COLO668 (cell line): ENCODE measurements at regions not wholly inside any gene's neighbourhood (a gene's known extent, or its start where the extent isn't known, plus 50 kb on each side); places are given as distances from the start of the nearest gene placed in this dataset.
A peak's percentile ranks its signal among the peaks of the same experiment; 100 is the strongest.

Experiments
- DNase-seq: peaks from one replicate; lab custom pipeline; 2025; ENCODE audit not compliant: unreplicated experiment; lab: John Stamatoyannopoulos, UW

DNA sequence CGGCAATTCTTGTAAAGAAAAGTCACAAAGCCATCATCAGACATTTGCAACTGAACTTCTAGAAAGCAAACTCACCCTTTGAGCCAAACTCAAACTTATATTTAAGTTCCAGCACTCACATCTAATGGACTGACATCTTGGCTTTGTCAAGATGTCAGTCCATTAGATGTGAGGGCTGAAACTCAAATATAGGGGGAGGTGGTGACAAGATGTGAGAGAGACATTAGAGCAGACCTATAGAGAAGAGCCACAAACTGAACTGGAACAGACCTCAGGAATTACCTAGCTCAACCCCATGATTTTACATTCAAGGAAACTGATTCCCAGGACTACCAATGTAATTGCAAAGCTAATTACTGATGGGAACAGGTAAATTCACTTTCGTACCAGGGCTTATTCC is 543.8 kb downstream of the TNS1 start:
- DNase-seq = no peak

DNA sequence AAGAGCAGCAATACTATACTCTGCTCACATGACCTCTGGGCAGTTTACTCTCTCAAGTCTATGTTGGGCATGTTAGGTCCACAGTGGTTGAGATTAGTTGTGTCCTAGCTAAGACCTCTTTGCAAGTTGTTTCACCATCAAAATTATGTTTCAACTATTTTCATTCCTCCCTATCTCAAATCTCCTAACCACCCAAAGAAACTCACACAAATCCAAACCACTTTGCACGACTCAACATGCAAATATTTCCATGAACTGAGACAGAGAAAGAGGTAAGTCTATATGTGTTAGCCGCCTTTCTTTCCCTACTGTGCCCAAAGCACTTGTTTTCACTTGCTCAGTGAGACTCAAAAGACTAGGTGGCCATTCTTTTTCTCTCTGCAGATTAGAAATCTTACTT is 546.8 kb downstream of the TNS1 start:
- no peak for DNase-seq

DNA sequence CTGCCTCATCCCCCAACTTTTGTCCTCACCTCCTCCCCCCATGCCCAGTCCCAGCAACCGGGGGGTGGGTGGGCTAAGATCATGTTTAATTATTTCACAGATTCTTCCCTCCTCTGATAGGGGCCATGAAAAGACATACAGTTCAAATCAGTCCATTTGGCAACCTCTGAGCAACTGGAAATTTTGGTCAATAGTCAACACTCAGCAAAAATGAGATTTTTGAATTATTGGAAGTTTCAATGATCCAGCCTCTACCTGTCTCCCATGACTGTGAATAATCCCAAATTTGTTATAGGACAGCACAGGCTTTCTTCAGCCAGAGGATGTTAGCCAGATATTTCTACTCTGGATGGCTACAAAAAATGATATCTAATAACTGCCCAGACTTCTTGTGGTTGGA is 549.9 kb downstream of the TNS1 start:
- no peak for DNase-seq

DNA sequence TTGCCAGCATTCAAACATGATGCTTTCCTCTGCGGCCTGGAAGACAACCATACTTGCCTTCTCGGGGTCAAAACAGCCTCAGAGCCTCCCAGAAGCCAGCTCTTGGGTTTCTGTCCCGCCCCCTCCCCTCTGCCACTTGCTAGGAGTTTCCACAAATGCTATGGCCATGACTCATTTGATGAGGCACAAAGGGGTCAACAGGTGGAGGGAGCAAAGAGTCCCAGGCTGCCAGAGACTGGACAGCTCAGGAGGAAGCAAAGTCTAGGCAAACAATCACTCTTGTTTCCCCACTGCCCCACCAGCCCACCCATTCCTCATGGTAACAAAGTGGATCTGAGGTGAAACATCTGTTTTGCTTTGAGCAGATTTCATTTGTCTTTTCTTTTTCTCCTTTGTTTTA is 551.1 kb downstream of the TNS1 start:
- no peak for DNase-seq

DNA sequence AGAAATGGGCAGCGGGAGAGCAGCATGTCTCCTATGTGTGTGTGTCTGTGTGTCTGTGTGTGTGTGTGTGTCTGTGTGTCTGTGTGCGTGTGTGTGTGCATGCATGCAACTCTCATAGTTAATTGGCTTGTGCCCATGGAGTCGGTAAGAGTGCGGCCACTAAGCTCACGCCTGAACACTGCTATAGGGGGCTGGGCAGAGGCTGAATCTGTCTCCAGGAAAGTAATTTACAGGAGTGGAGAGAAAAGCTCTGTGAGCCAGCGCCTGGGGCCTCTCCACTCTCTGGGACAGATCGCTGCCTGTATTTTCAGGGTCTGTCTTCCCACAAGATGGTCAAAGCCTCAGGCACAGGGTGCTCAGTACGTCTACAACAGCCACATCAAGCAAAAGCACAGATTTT is 553.4 kb downstream of the TNS1 start:
- no peak for DNase-seq

DNA sequence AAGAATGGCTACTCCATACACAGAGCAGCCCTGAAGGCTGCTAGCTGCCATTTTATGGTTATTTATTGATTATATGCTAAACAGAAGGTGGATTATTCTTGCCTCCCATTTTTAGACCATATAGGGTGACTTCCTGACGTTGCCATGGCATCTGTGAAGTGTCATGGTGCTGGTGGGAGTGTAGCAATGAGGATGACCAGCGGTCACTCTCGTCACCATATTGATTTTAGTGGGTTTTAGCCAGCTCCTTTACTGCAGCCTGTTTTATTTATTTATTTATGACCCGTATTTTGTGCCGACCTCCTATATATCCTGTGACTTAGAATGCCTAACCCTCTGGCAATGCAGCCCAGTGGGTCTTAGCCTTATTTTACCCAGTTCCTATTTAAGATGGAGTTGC is 553.9 kb downstream of the TNS1 start:
- DNase-seq = no peak

DNA sequence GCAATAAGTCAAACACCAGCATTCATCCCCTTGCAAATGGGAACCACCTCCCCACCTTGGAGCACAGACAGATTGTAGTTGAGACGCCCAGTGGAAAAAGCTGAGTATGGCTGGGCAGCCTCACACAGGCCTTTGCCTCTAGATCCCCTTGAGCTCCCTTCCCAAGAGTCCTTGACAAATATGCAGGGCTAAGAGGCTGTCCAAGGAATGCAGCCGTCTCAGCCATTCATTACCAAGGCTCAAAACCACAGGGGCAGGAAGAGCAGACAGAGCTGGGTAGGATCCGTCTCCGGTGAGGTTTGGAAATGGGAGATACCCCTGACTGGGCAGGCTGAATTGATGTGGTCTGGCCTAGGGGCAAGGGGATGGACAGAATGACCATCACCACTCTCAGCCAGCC is 557.1 kb downstream of the TNS1 start:
- DNase-seq = no peak

DNA sequence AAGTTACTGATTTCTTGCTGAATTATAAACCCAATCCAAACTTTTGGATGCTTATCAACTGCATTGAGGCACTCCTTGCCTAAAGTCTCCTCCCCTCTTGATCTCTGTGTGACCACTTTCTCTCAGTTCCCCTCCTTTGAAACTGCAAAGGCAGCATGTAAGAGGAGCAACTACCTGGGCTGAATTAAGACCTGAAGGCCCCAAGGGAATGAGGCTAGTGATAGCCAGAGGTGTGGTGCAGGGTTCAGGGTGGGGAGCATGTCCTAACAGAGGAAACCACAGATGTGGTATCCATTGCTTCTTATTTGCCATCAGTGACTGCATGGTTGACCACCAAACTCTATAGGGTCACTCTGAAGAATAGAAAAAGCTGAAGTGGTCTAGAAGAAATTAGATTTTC is 557.9 kb downstream of the TNS1 start:
- DNase-seq = no peak

DNA sequence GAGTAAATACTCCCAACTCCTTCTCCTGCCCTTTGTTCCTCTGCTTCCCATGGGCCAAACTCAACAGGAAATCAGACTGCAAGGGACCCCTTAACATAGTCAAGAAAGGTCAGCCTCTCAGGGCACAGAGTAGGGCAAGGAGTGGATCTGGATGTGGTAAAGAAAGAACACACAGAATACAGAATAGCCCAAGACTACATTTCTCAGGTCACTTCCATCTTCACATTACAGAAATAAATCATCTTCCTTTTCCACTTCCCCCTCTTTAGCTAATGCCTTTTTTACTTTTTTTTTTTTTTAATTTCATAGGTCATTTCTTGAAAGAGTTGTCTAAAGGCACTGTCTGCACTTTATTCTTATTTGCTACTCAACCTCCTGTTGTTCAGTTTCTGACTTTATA is 558.3 kb downstream of the TNS1 start:
- no peak for DNase-seq

DNA sequence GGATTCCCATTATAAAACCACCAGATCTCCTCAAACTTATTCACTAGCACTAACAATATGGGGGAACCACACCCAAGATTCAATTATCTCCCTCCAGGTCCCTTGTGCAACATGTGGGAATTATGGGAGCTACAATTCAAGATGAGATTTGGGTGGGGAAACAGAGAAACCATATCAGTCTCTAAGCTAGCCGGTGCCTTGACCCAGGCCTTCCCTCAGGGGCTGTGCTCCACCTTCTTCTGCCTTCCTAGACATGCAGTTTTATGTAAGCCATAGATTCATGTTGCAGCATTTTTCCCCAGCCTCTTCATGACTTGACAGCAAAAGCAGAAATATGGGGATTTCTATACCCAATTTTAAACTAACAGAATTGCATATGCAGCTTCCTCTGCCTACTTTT is 559.2 kb downstream of the TNS1 start:
- no peak for DNase-seq

DNA sequence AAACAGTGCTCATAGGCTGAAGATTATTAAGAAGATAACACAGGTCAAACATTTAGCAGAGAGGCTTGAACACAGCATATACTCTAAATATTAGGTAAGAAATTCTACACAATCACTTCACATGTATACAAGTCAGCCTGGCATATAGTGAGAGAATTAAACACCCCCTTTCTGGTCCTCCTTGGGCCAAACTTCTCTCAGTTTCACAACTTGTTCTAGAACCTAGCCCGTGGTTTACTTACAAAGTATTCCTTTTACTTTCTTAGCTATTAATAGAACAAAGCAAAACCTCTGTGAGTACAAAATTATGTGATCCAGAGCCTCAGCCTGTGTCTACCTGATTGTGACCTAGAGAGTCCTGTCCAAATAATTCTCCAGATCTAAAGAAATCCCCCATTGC is 562.8 kb downstream of the TNS1 start:
- no peak for DNase-seq

DNA sequence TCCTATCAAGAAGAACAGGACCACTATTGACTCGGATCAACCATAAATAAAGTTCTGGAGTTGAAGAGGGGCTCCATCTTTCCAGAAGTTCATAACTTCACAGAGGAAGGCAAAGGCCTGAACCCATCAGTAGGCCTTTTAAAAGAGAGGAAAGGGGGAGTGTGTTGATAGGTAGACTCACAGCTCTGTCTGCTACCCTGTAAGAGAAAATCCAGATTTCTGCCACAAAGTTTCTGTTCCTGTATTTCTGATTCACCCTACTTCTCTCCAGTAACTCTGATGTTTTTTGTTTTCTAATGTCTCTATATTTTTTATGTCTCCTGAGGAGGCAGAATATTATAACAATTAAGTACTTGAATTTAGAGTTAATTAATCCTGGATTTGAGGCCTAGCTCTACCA is 564.0 kb downstream of the TNS1 start:
- DNase-seq = no peak

DNA sequence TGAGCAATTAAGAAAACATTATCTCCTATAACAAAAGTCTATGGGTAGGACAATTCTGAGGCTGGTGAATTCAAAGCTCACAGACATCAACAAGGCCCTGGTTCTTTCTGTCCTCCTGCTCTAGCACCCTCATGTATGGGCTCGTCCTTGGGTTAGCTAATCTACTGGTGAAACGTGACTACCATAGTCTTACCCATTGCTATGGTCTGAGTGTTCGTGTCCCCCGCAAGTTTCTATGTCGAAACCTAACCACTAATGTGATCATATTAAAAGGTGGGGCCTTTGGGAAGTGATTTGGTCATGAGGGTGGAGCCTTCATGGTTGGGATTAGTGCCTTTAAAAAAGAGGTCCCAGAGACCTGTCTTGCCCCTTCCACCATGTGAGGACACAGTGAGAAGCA is 564.7 kb downstream of the TNS1 start:
- DNase-seq = no peak

DNA sequence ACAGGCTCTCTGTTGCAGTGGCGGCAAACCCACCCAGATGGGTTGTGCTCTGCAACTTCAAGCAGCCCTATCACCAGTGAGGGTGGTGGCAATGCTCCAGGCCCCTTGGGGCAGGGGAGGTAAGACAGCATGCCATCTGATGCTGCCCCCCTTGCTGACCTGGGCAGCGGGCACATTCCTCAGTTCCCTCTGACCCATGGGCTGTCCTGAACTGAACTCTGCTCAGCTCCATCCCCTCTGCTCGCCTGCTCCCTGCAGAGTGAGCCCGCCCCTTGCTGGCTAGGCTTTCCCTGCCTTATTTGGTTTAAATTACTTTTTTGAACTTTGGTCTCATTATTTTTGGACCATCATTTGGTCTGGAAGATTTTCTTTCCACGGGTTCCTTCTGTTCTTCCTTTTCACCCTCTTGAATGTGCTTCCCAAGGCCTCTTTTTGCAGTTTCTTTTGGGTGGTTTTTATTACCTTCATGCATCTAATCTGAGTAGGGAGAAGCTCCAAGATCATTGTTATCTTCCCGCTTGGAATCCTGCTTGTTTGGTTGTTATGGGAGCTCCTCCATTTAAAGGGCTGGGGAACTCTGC is 565.4 kb downstream of the TNS1 start:
- DNase-seq = no peak

DNA sequence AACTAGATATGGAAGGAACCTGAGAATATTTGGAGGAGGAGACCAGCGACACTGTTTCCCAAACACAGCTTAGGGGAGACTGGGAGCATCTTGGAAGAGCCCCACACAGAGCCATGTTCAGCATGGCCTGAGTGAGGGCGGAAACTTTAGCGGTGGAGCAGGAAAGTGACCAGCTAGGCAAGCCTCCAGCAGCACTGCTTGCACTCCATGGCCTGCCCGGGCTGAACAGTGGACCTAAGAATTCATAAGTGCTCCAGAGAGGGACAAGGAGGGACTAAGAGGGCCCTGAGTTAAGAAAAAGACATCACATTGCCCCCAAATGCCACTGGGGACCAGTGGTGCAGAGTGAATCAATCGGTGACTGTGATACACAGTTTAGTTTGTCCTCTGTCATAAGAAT is 566.4 kb downstream of the TNS1 start:
- no peak for DNase-seq

DNA sequence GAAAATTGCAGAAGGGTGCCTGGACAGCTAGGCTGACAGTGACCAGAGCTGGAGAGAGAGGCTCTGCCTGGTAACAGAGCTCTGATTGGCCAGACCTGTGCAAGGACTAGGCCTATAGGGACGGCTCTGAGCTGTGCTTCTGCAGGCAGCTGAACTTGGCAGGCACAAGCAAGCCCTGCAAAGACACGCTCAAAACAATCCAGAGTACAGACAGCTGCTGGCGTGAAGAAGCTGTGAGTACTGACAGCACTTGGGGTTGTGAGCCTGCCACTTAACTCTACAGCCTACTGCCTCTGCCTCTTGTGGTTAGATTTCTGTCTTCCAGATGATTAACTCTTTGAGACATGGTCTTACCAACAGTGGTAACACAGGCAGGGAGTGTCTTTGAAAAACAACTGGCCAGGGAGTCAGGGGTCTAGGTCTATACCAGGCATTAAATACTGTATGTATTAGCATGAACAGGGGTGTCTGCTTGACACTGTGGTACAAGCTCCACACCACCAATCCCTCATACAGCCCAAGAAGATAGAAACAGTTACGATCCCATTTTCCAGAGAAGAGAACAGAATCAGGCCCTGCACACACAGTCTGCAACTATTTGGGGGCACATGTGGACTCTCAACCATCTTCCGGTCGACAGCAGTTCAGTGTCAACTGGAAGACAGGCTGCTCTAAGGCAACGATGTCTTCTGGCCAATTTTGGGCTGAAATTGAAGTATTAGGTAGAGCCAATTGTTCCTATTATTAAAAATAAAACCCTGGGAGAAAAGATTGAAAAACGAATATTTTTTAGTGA is 568.4 kb downstream of the TNS1 start:
- peak; percentile 34 for DNase-seq

DNA sequence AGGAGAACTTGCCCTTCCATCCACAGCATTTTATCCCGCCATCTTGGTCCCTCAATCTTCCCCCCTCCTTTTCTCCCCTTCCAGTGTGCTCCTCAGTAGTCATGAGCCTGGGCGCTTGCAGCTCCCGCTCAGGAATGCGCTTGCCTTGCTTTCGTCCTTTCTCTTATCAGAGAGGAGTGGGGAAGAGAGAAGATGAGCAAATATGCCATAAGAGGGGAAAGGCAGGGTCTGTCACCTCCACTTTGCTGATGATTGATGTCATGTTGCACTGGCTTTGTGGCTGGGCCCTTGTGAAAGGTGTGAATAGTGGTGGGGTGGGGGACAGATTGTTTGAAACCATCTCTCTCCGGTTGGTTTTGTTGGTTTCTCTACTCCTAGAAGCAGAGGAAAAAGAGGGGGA is 569.3 kb downstream of the TNS1 start:
- no peak for DNase-seq

DNA sequence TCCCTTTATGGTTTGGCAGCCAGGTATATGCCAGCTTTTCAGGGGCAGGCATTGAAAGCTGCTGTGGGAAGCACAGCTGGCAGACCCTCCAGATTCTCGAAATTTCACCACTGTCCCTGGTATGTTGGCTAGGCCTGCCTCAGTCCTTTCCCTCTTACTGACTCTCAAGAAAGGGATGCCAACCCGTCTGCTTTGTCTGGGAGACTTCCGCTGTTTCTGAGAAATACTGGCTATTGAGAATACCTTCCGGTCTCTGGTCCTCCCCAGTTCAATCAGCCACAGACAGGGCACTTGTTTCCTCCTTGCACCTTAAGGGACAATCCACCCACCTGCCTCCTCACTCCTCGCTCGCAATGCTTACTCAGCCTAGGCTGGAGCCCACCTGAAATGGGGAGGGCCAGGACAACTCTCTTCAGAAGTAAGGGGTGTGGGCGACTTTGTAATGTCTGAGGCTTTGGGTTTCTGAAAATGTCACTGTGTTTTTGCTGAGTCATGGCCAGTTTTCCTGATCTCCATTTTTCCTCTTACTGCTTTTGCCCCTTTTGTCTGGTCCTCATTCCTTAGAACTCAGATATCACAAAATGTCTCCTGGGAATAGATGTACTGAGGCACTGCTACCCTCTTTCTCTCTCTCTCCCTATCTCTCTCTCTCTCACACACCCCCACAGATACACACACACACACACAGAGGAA is 571.1 kb downstream of the TNS1 start:
- DNase-seq = no peak

DNA sequence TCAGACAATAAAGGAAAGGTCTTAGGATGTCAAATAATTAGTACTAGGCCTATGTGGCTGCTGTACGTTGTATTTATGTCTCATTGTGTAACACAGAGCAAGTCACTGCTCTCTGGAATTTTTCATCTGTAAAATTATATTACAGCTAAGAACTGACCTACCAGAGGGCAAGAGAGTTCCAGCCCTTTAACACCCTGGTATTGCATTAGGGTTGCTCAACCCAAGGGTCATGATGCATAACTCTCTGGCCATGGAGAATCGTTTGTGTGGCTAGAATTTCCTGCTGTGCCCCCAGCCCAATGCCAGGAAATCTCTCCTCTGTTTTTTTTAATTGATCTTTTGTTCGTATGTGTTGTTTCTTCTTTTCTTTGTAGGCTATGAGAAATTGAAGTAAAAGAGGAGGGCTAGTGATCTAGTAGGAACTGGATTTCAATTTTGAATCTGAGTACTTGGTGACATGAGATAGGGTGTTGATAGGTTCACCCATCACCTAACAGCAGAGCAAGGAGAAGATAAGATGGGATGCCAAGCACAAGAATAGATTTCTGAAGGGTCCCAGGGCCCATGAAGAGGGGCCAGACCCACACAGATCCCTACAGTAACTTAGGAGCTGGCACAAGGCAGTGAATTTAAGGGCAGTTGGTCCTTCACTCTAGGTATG is 571.2 kb upstream of the TNP1 start:
- no peak for DNase-seq

DNA sequence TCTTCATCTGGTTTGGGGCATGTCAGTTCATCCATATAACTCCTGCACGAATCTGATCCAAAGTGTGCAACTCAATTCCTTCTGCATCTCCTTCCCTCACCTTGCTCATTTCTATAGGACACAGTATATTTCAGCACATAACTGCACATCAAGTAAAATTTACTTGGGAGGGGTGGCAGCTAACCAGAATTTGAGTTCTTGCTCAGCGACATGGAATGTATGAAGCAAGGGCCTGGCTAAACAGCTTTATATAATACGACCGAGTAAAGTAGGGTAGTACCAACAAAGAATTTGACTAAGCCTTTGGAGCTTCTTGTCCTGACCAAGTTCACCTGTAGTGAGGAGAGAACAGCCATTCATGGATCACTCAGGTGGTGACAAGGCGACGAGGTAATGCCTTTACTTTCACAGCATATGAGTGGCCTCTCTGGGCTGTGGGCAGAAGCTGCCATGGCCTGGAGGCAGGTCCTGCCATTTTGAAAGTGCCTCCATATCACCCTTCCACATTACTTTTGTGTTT is 570.2 kb upstream of the TNP1 start:
- DNase-seq = no peak

DNA sequence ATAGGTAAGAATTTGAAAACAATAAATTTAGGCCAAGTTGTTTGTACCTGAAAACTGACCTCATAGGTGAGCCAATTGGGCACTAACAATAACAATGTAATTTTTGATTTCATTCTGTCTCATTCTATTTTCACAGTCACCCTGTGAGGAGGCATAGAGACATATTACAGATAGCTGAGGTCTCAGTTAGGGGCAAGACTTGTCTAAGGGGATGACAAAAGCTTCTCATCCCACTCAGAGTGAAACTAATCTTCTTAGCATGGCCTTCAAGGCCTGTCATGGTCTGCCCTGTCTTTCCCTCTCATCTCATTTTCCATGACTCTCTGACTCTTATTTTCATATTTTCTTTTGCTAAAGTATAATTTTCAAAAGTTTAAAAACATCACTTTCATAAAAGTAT is 562.0 kb upstream of the TNP1 start:
- no peak for DNase-seq

DNA sequence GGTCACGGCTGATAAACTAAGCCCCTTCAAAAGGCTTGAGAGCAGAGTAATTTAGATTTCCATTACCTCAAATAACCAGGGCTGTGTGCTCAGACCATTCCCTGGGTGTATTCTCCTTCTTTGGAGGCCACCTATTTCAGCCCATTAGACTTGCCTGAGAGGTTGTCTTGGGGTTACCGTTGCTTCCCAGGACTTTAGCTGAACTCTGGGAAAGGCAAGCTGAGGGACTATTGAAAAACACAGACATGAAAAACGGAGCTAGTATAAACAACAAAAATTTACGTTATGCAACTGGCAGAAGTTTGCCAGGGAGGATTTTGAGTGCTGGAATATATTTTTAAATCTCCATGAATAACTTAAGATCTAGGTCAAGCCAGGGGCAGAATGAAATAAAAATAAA is 561.0 kb upstream of the TNP1 start:
- no peak for DNase-seq
